ENCODE measurements at regions not wholly inside any gene's neighbourhood (a gene's known extent, or its start where the extent isn't known, plus 50 kb on each side); places are given as distances from the start of the nearest gene placed in this dataset.
"Not testable (repeated sequence)": the region's sequence is repeated elsewhere in the genome, so short reads cannot be mapped to it uniquely, and the experiment has no call there.

GRCh38 chr4:127001933-127002332 lies 630.8 kb upstream of the INTU start:
- H3K4me3 ChIP-seq (ENCODE audit: low read depth, low read length): no peak overlapping the region
- no peak overlapping the region for H3K27ac ChIP-seq
- in situ Hi-C loops (cut with HindIII; ENCODE audit: low pct_ligation_motif_present, low sequenced_read_pairs): no loop called here
- no peaks in the 10 kb centered on the region for H3K27me3 ChIP-seq (replicated peaks)
- no peak for DNase-seq
- TF ChIP-seq, protein P1, sequence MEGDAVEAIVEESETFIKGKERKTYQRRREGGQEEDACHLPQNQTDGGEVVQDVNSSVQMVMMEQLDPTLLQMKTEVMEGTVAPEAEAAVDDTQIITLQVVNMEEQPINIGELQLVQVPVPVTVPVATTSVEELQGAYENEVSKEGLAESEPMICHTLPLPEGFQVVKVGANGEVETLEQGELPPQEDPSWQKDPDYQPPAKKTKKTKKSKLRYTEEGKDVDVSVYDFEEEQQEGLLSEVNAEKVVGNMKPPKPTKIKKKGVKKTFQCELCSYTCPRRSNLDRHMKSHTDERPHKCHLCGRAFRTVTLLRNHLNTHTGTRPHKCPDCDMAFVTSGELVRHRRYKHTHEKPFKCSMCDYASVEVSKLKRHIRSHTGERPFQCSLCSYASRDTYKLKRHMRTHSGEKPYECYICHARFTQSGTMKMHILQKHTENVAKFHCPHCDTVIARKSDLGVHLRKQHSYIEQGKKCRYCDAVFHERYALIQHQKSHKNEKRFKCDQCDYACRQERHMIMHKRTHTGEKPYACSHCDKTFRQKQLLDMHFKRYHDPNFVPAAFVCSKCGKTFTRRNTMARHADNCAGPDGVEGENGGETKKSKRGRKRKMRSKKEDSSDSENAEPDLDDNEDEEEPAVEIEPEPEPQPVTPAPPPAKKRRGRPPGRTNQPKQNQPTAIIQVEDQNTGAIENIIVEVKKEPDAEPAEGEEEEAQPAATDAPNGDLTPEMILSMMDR (IDR thresholded peaks at IDR 0.05; ENCODE audit: low read depth, low read length, missing control alignments): no peak
- no peaks in the 10 kb centered on the region for H3K36me3 ChIP-seq (replicated peaks)

GRCh38 chr4:127006446-127006877 lies 626.3 kb upstream of the INTU start:
- Histone ChIP-seq H3K27ac (no peak overlapping the region), H3K4me3 (ENCODE audit: low read depth, low read length) (no peak overlapping the region), H3K36me3 (replicated peaks) (no peaks in the 10 kb centered on the region), H3K27me3 (replicated peaks) (no peaks in the 10 kb centered on the region)
- in situ Hi-C loops (cut with HindIII; ENCODE audit: low pct_ligation_motif_present, low sequenced_read_pairs): no loop called here
- TF ChIP-seq, protein P1 (IDR thresholded peaks at IDR 0.05; ENCODE audit: low read depth, low read length, missing control alignments): no peak
- DNase-seq: no peak

GRCh38 chr4:127007305-127007704 lies 625.5 kb upstream of the INTU start:
- H3K27me3 ChIP-seq (replicated peaks): no peaks in the 10 kb centered on the region
- in situ Hi-C loops (cut with HindIII; ENCODE audit: low pct_ligation_motif_present, low sequenced_read_pairs): no loop called here
- TF ChIP-seq, protein P1 (IDR thresholded peaks at IDR 0.05; ENCODE audit: low read depth, low read length, missing control alignments): no peak
- no peak overlapping the region for H3K4me3 ChIP-seq (ENCODE audit: low read depth, low read length)
- no peak overlapping the region for H3K27ac ChIP-seq
- DNase-seq: no peak
- H3K36me3 ChIP-seq (replicated peaks): no peaks in the 10 kb centered on the region

DNA sequence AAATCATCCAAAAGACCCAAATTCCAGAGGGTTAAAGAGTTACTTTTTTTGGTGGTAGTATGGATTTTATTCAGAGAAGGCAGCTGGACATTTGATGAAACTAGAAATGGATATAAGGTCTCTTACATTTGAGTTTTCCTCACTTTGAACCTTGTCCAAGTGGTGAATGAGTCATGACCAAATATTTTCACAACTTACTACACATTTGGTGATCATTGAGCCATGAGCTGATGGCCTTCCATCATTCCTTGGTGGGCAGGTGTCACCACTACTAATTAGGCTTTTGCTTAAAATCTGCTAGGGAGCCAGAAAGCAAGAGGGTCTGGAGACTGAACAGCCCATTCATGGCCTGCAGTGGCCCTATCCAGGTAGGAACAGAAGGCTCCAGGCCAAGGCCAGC lies 620.2 kb upstream of the INTU start:
- H3K27me3 ChIP-seq (replicated peaks): no peaks in the 10 kb centered on the region
- TF ChIP-seq, protein P1 (IDR thresholded peaks at IDR 0.05; ENCODE audit: low read depth, low read length, missing control alignments): no peak
- DNase-seq: no peak
- no peak overlapping the region for H3K4me3 ChIP-seq (ENCODE audit: low read depth, low read length)
- no peak overlapping the region for H3K27ac ChIP-seq
- in situ Hi-C loops (cut with HindIII; ENCODE audit: low pct_ligation_motif_present, low sequenced_read_pairs): no loop called here
- H3K36me3 ChIP-seq (replicated peaks): no peaks in the 10 kb centered on the region

- TF ChIP-seq, protein P1 (IDR thresholded peaks at IDR 0.05; ENCODE audit: low read depth, low read length, missing control alignments): no peak
- in situ Hi-C loops (cut with HindIII; ENCODE audit: low pct_ligation_motif_present, low sequenced_read_pairs): no loop called here
- Histone ChIP-seq H3K27ac (no peak overlapping the region), H3K4me3 (ENCODE audit: low read depth, low read length) (no peak overlapping the region), H3K36me3 (replicated peaks) (no peaks in the 10 kb centered on the region), H3K27me3 (replicated peaks) (no peaks in the 10 kb centered on the region)
- no peak for DNase-seq
These were observed 617.1 kb upstream of the INTU start for GRCh38 chr4:127015667-127016117.

GRCh38 chr4:127018381-127018780 lies 614.4 kb upstream of the INTU start:
- Histone ChIP-seq H3K36me3 (replicated peaks) (no peaks in the 10 kb centered on the region), H3K27me3 (replicated peaks) (no peaks in the 10 kb centered on the region), H3K27ac (no peak overlapping the region), H3K4me3 (ENCODE audit: low read depth, low read length) (no peak overlapping the region)
- TF ChIP-seq, protein P1 (IDR thresholded peaks at IDR 0.05; ENCODE audit: low read depth, low read length, missing control alignments): no peak
- DNase-seq: no peak
- in situ Hi-C loops (cut with HindIII; ENCODE audit: low pct_ligation_motif_present, low sequenced_read_pairs): no loop called here

GRCh38 chr4:127020831-127021230 lies 611.9 kb upstream of the INTU start:
- in situ Hi-C loops (cut with HindIII; ENCODE audit: low pct_ligation_motif_present, low sequenced_read_pairs); H3K4me3 ChIP-seq (ENCODE audit: low read depth, low read length); H3K27ac ChIP-seq: not testable (repeated sequence)

More at GRCh38 chr4:127020831-127021230, 611.9 kb upstream of the INTU start:
- DNase-seq; H3K27me3 ChIP-seq (replicated peaks); H3K36me3 ChIP-seq (replicated peaks): not testable (repeated sequence)
